Gastrocnemius medialis (tissue), 4 donors: ENCODE measurements at regions not wholly inside any gene's neighbourhood (a gene's known extent, or its start where the extent isn't known, plus 50 kb on each side); places are given as distances from the start of the nearest gene placed in this dataset.

Experiments
- ATAC-seq, 2 donors: fragments of 150-250 bp; one replicate each; pipeline ENCODE4 v1.9.1; 2016
- DNase-seq, 2 donors: peaks; one replicate each; pipeline ENCODE4 v3.0.0-alpha.2; 2019
- H3K27ac ChIP-seq, 4 donors: fragments of 200-600 bp; sonication (generic); 1 replicate in 1 of 4; 2 replicates in 3 of 4; pipeline ENCODE4 v1.5.1; 2016 to 2018; ENCODE audit warnings: mild to moderate bottlenecking in 2 of 4, moderate library complexity in 1 of 4
- H3K27me3 ChIP-seq, 3 donors: fragments of 200-600 bp; sonication (generic) in 2 of 3; 1 replicate in 1 of 3; 2 replicates in 2 of 3; pipeline versions ENCODE4 v1.5.1 to v1.6.0; 2016 to 2019; ENCODE audit warnings: mild to moderate bottlenecking in 1 of 3, moderate library complexity in 1 of 3
- H3K36me3 ChIP-seq, 2 donors: fragments of 200-600 bp; sonication (generic) in 1 of 2; one replicate each; pipeline ENCODE4 v1.5.1; 2017 to 2018
- H3K4me1 ChIP-seq, 2 donors: fragments of 200-600 bp; sonication (generic) in 1 of 2; one replicate each; pipeline ENCODE4 v1.5.1; 2016 to 2017; ENCODE audit warnings: mild to moderate bottlenecking in 2 of 2
- H3K4me3 ChIP-seq, 4 donors: fragments of 200-600 bp; sonication (generic) in 3 of 4; 1 replicate in 1 of 4; 2 replicates in 3 of 4; pipeline ENCODE4 v1.5.1; 2016 to 2019; ENCODE audit warnings: mild to moderate bottlenecking in 2 of 4
- H3K9me3 ChIP-seq, 3 donors: fragments of 200-600 bp; sonication (generic) in 2 of 3; 1 replicate in 1 of 3; 2 replicates in 2 of 3; pipeline ENCODE4 v1.5.1; 2016 to 2019
- CTCF ChIP-seq, 5 experiments: fragments of 450-650 bp in 3 of 5; fragments of 200-600 bp in 2 of 5; sonication (generic) in 2 of 5; IDR thresholded peaks in 4 of 5; conservative IDR thresholded peaks in 1 of 5; 1 replicate in 4 of 5; 2 replicates in 1 of 5; pipeline ENCODE4 v1.5.1; 2016 to 2019; ENCODE audit warnings: antibody characterized with exemption in 5 of 5, mild to moderate bottlenecking in 3 of 5, moderate library complexity in 3 of 5
- POLR2A ChIP-seq, 2 donors: fragments of 450-650 bp; IDR thresholded peaks; one replicate each; pipeline ENCODE4 v1.6.1; 2017; ENCODE audit warnings: antibody characterized with exemption in 2 of 2, mild to moderate bottlenecking in 2 of 2, moderate library complexity in 2 of 2
- in situ Hi-C, 4 donors: fragments of 200-750 bp; cut with MboI; loops; one replicate each; pipeline versions ENCODE4 v1.15.0 to v1.8.0; 2017; ENCODE audit warnings: low sequenced_read_pairs in 4 of 4
- intact Hi-C: fragments of 100-400 bp; cut with DNase I; formaldehyde crosslinking; loops from one replicate; pipeline ENCODE4 v1.15.1; 2023; ENCODE audit warnings: low total_unique reads

- Histone ChIP-seq H3K27me3 (no peaks in the 10 kb centered on the region), H3K36me3 (no peaks in the 10 kb centered on the region), H3K9me3 (no peaks in the 10 kb centered on the region), H3K4me1 (no peaks in the 10 kb centered on the region), H3K4me3 (no peak overlapping the region), H3K27ac (no peak overlapping the region)
- intact Hi-C loops (no loop called here), in situ Hi-C loops (loop anchor here in 1 of 4 donors (25.0 kb wide), 1 partner anchor 98 kb away; no protein-coding TSS in a partner anchor)
- DNase-seq, result no peak
- TF ChIP-seq POLR2A (IDR thresholded peaks at IDR 0.05), result no peak
- no peak for TF ChIP-seq CTCF (IDR thresholded peaks at IDR 0.05 in 4 of 5, conservative IDR thresholded peaks at IDR 0.05 in 1 of 5)
- no peak for ATAC-seq
Measured at GRCh38 chr10:108785011-108785410, 1138.3 kb downstream of the XPNPEP1 start.

- intact Hi-C loops (no loop called here), in situ Hi-C loops (loop anchor here in 1 of 4 donors (25.0 kb wide), 1 partner anchor 97 kb away; no protein-coding TSS in a partner anchor)
Measured at GRCh38 chr10:108784534-108784933, 1138.8 kb downstream of the XPNPEP1 start.

GRCh38 chr10:108783897-108784296 lies 1139.4 kb downstream of the XPNPEP1 start:
- TF ChIP-seq POLR2A (IDR thresholded peaks at IDR 0.05) (no peak), CTCF (IDR thresholded peaks at IDR 0.05 in 4 of 5, conservative IDR thresholded peaks at IDR 0.05 in 1 of 5) (no peak)
- Histone ChIP-seq H3K9me3 (no peaks in the 10 kb centered on the region), H3K36me3 (no peaks in the 10 kb centered on the region), H3K4me3 (no peak overlapping the region), H3K27ac (no peak overlapping the region), H3K4me1 (no peaks in the 10 kb centered on the region), H3K27me3 (no peaks in the 10 kb centered on the region)
- intact Hi-C loops (no loop called here), in situ Hi-C loops (loop anchor here in 1 of 4 donors (25.0 kb wide), 1 partner anchor 97 kb away; no protein-coding TSS in a partner anchor)
- DNase-seq (no peak), ATAC-seq (no peak)

More at GRCh38 chr10:108784534-108784933, 1138.8 kb downstream of the XPNPEP1 start:
- no peak overlapping the region for H3K27ac ChIP-seq
- no peaks in the 10 kb centered on the region for H3K27me3 ChIP-seq
- TF ChIP-seq POLR2A (IDR thresholded peaks at IDR 0.05), result no peak
- H3K4me1 ChIP-seq, result no peaks in the 10 kb centered on the region
- ATAC-seq (no peak), DNase-seq (no peak)
- H3K36me3 ChIP-seq, result no peaks in the 10 kb centered on the region
- no peaks in the 10 kb centered on the region for H3K9me3 ChIP-seq
- H3K4me3 ChIP-seq, result no peak overlapping the region

GRCh38 chr10:108782411-108782810 lies 1140.9 kb downstream of the XPNPEP1 start:
- TF ChIP-seq CTCF (IDR thresholded peaks at IDR 0.05 in 4 of 5, conservative IDR thresholded peaks at IDR 0.05 in 1 of 5), result no peak
- TF ChIP-seq POLR2A (IDR thresholded peaks at IDR 0.05), result no peak
- Histone ChIP-seq H3K4me3 (no peak overlapping the region), H3K9me3 (no peaks in the 10 kb centered on the region), H3K36me3 (no peaks in the 10 kb centered on the region), H3K4me1 (no peaks in the 10 kb centered on the region), H3K27ac (no peak overlapping the region), H3K27me3 (no peaks in the 10 kb centered on the region)
- in situ Hi-C loops, result loop anchor here in 1 of 4 donors (25.0 kb wide), 1 partner anchor 95 kb away; no protein-coding TSS in a partner anchor
- intact Hi-C loops, result no loop called here
- DNase-seq (no peak), ATAC-seq (no peak)

GRCh38 chr10:108779501-108779900 lies 1143.8 kb downstream of the XPNPEP1 start:
- Histone ChIP-seq H3K4me1 (no peaks in the 10 kb centered on the region), H3K36me3 (no peaks in the 10 kb centered on the region), H3K4me3 (no peak overlapping the region), H3K27ac (no peak overlapping the region), H3K27me3 (no peaks in the 10 kb centered on the region), H3K9me3 (no peaks in the 10 kb centered on the region)
- intact Hi-C loops (no loop called here), in situ Hi-C loops (loop anchor here in 1 of 4 donors (25.0 kb wide), 1 partner anchor 92 kb away; no protein-coding TSS in a partner anchor)
- no peak for DNase-seq
- TF ChIP-seq CTCF (IDR thresholded peaks at IDR 0.05 in 4 of 5, conservative IDR thresholded peaks at IDR 0.05 in 1 of 5), result no peak
- no peak for TF ChIP-seq POLR2A (IDR thresholded peaks at IDR 0.05)
- ATAC-seq, result no peak
